K562 (cell line): ENCODE measurements at regions not wholly inside any gene's neighbourhood (a gene's known extent, or its start where the extent isn't known, plus 50 kb on each side); places are given as distances from the start of the nearest gene placed in this dataset.

Experiments
- CBFB ChIP-seq: sonication (generic); formaldehyde crosslinking; IDR thresholded peaks from 2 replicates; pipeline ENCODE4 v1.4.0; 2020; ENCODE audit warnings: mild to moderate bottlenecking, missing genetic modification reagents
- DDX20 ChIP-seq: fragments of 450-650 bp; IDR thresholded peaks from 2 replicates; pipeline ENCODE4 v1.6.1; 2016; ENCODE audit warnings: missing genetic modification characterization, low read depth, mild to moderate bottlenecking, missing compliant biosample characterization, moderate library complexity
- ESRRA ChIP-seq: fragments of 450-650 bp; IDR thresholded peaks from 2 replicates; pipeline ENCODE4 v1.6.1; 2014; ENCODE audit warnings: low read depth, mild to moderate bottlenecking, moderate library complexity, borderline replicate concordance
- MXI1 ChIP-seq: IDR thresholded peaks from 2 replicates; pipeline ENCODE4 v1.6.1; 2011; ENCODE audit warnings: low read depth, mild to moderate bottlenecking, improper control_type of control experiment, low read length
- SMC3 ChIP-seq: conservative IDR thresholded peaks from 2 replicates; pipeline ENCODE4 v1.6.1; 2011; ENCODE audit warnings: low read depth, low read length, improper control_type of control experiment; ENCODE audit not compliant: insufficient read depth
- ZFP36 ChIP-seq: fragments of 150-350 bp; IDR thresholded peaks from 2 replicates; pipeline ENCODE4 v1.6.1; 2018; ENCODE audit warnings: low read length, low read depth; ENCODE audit not compliant: partially characterized antibody
- TF ChIP-seq, protein P1 (sequence below), 2 experiments: IDR thresholded peaks; 2 replicates each; pipeline ENCODE4 v1.6.1; 2011; ENCODE audit warnings: borderline replicate concordance in 1 of 2, control low read depth in 1 of 2, low read depth in 1 of 2, low read length in 1 of 2, mild to moderate bottlenecking in 1 of 2, mixed read lengths in 1 of 2, moderate library complexity in 1 of 2; ENCODE audit not compliant: insufficient read depth in 1 of 2, insufficient read length in 1 of 2, poor library complexity in 1 of 2, severe bottlenecking in 1 of 2; ENCODE audit errors: extremely low read depth in 1 of 2
- TF ChIP-seq, protein P2 (sequence below), 3 experiments: IDR thresholded peaks in 2 of 3; conservative IDR thresholded peaks in 1 of 3; 2 replicates each; pipeline ENCODE4 v1.5.1; 2011 to 2012; ENCODE audit warnings: low read length in 3 of 3, mild to moderate bottlenecking in 3 of 3, control low read depth in 2 of 3, improper control_type of control experiment in 1 of 3, inconsistent platforms in 1 of 3, low read depth in 1 of 3, mixed read lengths in 1 of 3, moderate library complexity in 1 of 3; ENCODE audit not compliant: insufficient read depth in 2 of 3
- TF ChIP-seq, protein P3 (sequence below): sonication (generic); formaldehyde crosslinking; IDR thresholded peaks from 2 replicates; pipeline ENCODE4 v1.9.0; 2022; ENCODE audit warnings: mild to moderate bottlenecking, missing genetic modification reagents
- TF ChIP-seq, protein P4 (sequence below): sonication (generic); formaldehyde crosslinking; IDR thresholded peaks from 2 replicates; pipeline ENCODE4 v1.8.0; 2022; ENCODE audit warnings: mild to moderate bottlenecking, missing genetic modification reagents

GRCh38 chr2:15748736-15749323, 157.2 kb downstream of the DDX1 start (continued):
- TF ChIP-seq ESRRA (peak; percentile 79; the same call in 1 of the 2 replicates), DDX20 (tag) (no peak), MXI1 (no peak), SMC3 (peak; percentile 51), ZFP36 (peak; percentile 75), CBFB (peak; percentile 76; the same call in 1 of the 2 replicates)
- TF ChIP-seq, protein P1, sequence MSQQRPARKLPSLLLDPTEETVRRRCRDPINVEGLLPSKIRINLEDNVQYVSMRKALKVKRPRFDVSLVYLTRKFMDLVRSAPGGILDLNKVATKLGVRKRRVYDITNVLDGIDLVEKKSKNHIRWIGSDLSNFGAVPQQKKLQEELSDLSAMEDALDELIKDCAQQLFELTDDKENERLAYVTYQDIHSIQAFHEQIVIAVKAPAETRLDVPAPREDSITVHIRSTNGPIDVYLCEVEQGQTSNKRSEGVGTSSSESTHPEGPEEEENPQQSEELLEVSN (IDR thresholded peaks at IDR 0.05; ENCODE audit: borderline replicate concordance in 1 of 2, extremely low read depth in 1 of 2, insufficient read depth in 1 of 2, insufficient read length in 1 of 2, low read depth in 1 of 2, low read length in 1 of 2, poor library complexity in 1 of 2, severe bottlenecking in 1 of 2) = no peak
- TF ChIP-seq, protein P2, sequence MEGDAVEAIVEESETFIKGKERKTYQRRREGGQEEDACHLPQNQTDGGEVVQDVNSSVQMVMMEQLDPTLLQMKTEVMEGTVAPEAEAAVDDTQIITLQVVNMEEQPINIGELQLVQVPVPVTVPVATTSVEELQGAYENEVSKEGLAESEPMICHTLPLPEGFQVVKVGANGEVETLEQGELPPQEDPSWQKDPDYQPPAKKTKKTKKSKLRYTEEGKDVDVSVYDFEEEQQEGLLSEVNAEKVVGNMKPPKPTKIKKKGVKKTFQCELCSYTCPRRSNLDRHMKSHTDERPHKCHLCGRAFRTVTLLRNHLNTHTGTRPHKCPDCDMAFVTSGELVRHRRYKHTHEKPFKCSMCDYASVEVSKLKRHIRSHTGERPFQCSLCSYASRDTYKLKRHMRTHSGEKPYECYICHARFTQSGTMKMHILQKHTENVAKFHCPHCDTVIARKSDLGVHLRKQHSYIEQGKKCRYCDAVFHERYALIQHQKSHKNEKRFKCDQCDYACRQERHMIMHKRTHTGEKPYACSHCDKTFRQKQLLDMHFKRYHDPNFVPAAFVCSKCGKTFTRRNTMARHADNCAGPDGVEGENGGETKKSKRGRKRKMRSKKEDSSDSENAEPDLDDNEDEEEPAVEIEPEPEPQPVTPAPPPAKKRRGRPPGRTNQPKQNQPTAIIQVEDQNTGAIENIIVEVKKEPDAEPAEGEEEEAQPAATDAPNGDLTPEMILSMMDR (IDR thresholded peaks at IDR 0.05 in 2 of 3, conservative IDR thresholded peaks at IDR 0.05 in 1 of 3; ENCODE audit: insufficient read depth in 2 of 3, low read depth in 1 of 3, low read length in 3 of 3) = peak; percentile 79 to 88 (median 87)
- TF ChIP-seq, protein P3, sequence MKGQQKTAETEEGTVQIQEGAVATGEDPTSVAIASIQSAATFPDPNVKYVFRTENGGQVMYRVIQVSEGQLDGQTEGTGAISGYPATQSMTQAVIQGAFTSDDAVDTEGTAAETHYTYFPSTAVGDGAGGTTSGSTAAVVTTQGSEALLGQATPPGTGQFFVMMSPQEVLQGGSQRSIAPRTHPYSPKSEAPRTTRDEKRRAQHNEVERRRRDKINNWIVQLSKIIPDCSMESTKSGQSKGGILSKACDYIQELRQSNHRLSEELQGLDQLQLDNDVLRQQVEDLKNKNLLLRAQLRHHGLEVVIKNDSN = no peak
- TF ChIP-seq, protein P4, sequence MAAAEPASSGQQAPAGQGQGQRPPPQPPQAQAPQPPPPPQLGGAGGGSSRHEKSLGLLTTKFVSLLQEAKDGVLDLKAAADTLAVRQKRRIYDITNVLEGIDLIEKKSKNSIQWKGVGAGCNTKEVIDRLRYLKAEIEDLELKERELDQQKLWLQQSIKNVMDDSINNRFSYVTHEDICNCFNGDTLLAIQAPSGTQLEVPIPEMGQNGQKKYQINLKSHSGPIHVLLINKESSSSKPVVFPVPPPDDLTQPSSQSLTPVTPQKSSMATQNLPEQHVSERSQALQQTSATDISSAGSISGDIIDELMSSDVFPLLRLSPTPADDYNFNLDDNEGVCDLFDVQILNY = no peak
